Transverse colon (tissue), 4 donors: ENCODE measurements at regions not wholly inside any gene's neighbourhood (a gene's known extent, or its start where the extent isn't known, plus 50 kb on each side); places are given as distances from the start of the nearest gene placed in this dataset.

Source experiments
- DNase-seq: peaks from one replicate; pipeline ENCODE4 v3.0.0-alpha.2; 2019
- H3K27ac ChIP-seq, 4 donors: fragments of 200-600 bp; sonication (generic); 2 replicates each; pipeline ENCODE4 v1.5.1; 2016 to 2018; ENCODE audit warnings: inconsistent platforms in 4 of 4
- H3K27me3 ChIP-seq: fragments of 200-600 bp; sonication (generic); 2 replicates; pipeline ENCODE4 v1.5.1; 2017; ENCODE audit warnings: inconsistent platforms
- H3K36me3 ChIP-seq, 4 donors: fragments of 200-600 bp; sonication (generic); 2 replicates each; pipeline ENCODE4 v1.5.1; 2017 to 2019; ENCODE audit warnings: inconsistent platforms in 4 of 4
- H3K4me1 ChIP-seq, 4 donors: fragments of 200-600 bp; sonication (generic); 2 replicates each; pipeline ENCODE4 v1.5.1; 2017 to 2020; ENCODE audit warnings: inconsistent platforms in 4 of 4
- H3K4me3 ChIP-seq, 4 donors: fragments of 200-600 bp; sonication (generic); 1 replicate in 1 of 4; 2 replicates in 3 of 4; pipeline versions ENCODE4 v1.5.1 to v1.6.1; 2017 to 2019; ENCODE audit warnings: inconsistent platforms in 4 of 4
- H3K9me3 ChIP-seq, 2 donors: fragments of 200-600 bp; sonication (generic); 2 replicates each; pipeline ENCODE4 v1.5.1; 2017 to 2019; ENCODE audit warnings: inconsistent platforms in 2 of 2
- CTCF ChIP-seq, 5 experiments: fragments of 200-600 bp in 3 of 5; fragments of 450-650 bp in 2 of 5; sonication (generic) in 3 of 5; IDR thresholded peaks; 1 replicate in 2 of 5; 2 replicates in 3 of 5; pipeline ENCODE4 v1.5.1; 2016 to 2017; ENCODE audit warnings: antibody characterized with exemption in 5 of 5, inconsistent platforms in 3 of 5, mild to moderate bottlenecking in 2 of 5, moderate library complexity in 1 of 5
- EP300 ChIP-seq: sonication (generic); formaldehyde crosslinking; IDR thresholded peaks from one replicate; pipeline ENCODE4 v1.6.1; 2017; ENCODE audit warnings: antibody characterized with exemption, low read depth
- POLR2A ChIP-seq: fragments of 450-650 bp; IDR thresholded peaks from one replicate; pipeline ENCODE4 v1.6.1; 2016; ENCODE audit warnings: antibody characterized with exemption, mild to moderate bottlenecking, moderate library complexity
- POLR2AphosphoS5 ChIP-seq, 3 donors: sonication (generic); formaldehyde crosslinking; IDR thresholded peaks; one replicate each; pipeline ENCODE4 v1.6.1; 2016; ENCODE audit warnings: antibody characterized with exemption in 3 of 3
- WGBS, 2 donors: methylation state at CpG; one replicate each; pipeline ENCODE4 v1.1.5; 2018; ENCODE audit warnings: low coverage in 1 of 2; 5-methylcytosine and 5-hydroxymethylcytosine counted together
- in situ Hi-C, 4 donors: fragments of 200-750 bp; cut with MboI; loops; one replicate each; pipeline versions ENCODE4 v1.15.0 to v1.15.1; 2017; ENCODE audit warnings: low sequenced_read_pairs in 3 of 4, low pct_ligation_motif_present in 1 of 4, low pct_unique_long_range_greater_than_20kb in 1 of 4
- intact Hi-C: fragments of 100-400 bp; cut with DNase I; formaldehyde crosslinking; loops from one replicate; pipeline ENCODE4 v1.15.1; 2023; ENCODE audit warnings: low total_unique reads

GRCh38 chr21:16592381-16592780, 862.6 kb downstream of the USP25 start:
- Histone ChIP-seq H3K4me3 (no peak overlapping the region), H3K27me3 (no peaks in the 10 kb centered on the region), H3K36me3 (no peaks in the 10 kb centered on the region), H3K9me3 (no peaks in the 10 kb centered on the region), H3K4me1 (peaks cover 0 to 10% (median 4%) of the 10 kb centered on the region in 4 donors), H3K27ac (no peak overlapping the region)
- intact Hi-C loops (no loop called here), in situ Hi-C loops (no loop called here)
- TF ChIP-seq CTCF (IDR thresholded peaks at IDR 0.05) (no peak), POLR2AphosphoS5 (IDR thresholded peaks at IDR 0.05) (no peak), POLR2A (no peak), EP300 (no peak)
- no peak for DNase-seq
- 87 to 89% methylated on average over 5 of the region's 5 CpGs for WGBS, 2 donors

GRCh38 chr21:16594191-16594590, 864.4 kb downstream of the USP25 start:
- intact Hi-C loops: no loop called here
- Histone ChIP-seq H3K27me3 (no peaks in the 10 kb centered on the region), H3K36me3 (no peaks in the 10 kb centered on the region), H3K27ac (no peak overlapping the region), H3K4me1 (no peaks in the 10 kb centered on the region), H3K9me3 (no peaks in the 10 kb centered on the region), H3K4me3 (no peak overlapping the region)
- DNase-seq: no peak
- in situ Hi-C loops: no loop called here
- whole genome bisulfite sequencing, 2 donors: 81 to 88% methylated on average over 1 of the region's 1 CpG
- TF ChIP-seq CTCF (IDR thresholded peaks at IDR 0.05) (no peak), POLR2AphosphoS5 (IDR thresholded peaks at IDR 0.05) (no peak)

- DNase-seq: no peak
- no peak overlapping the region for H3K27ac ChIP-seq
- in situ Hi-C loops: no loop called here
- H3K9me3 ChIP-seq: no peaks in the 10 kb centered on the region
- 88 to 93% methylated on average over 4 of the region's 4 CpGs for WGBS, 2 donors
- H3K4me3 ChIP-seq: no peak overlapping the region
- TF ChIP-seq EP300 (no peak), POLR2A (no peak)
- H3K27me3 ChIP-seq: no peaks in the 10 kb centered on the region
- no peaks in the 10 kb centered on the region for H3K36me3 ChIP-seq
- no peaks in the 10 kb centered on the region for H3K4me1 ChIP-seq
- intact Hi-C loops: no loop called here
These were observed 866.6 kb downstream of the USP25 start for GRCh38 chr21:16596369-16596768.

GRCh38 chr21:16597753-16598152, 868.0 kb downstream of the USP25 start:
- no peak for DNase-seq
- TF ChIP-seq POLR2A (no peak), POLR2AphosphoS5 (IDR thresholded peaks at IDR 0.05) (no peak), EP300 (no peak), CTCF (IDR thresholded peaks at IDR 0.05) (no peak)
- in situ Hi-C loops (no loop called here), intact Hi-C loops (no loop called here)
- Histone ChIP-seq H3K27ac (no peak overlapping the region), H3K4me3 (no peak overlapping the region), H3K4me1 (no peaks in the 10 kb centered on the region), H3K36me3 (no peaks in the 10 kb centered on the region), H3K27me3 (no peaks in the 10 kb centered on the region), H3K9me3 (no peaks in the 10 kb centered on the region)
- WGBS, 2 donors: 75 to 77% methylated on average over 7 of the region's 7 CpGs

- DNase-seq: no peak
- no peaks in the 10 kb centered on the region for H3K9me3 ChIP-seq
- H3K36me3 ChIP-seq: no peaks in the 10 kb centered on the region
- H3K4me3 ChIP-seq: no peak overlapping the region
- intact Hi-C loops (no loop called here), in situ Hi-C loops (no loop called here)
- no peaks in the 10 kb centered on the region for H3K27me3 ChIP-seq
- TF ChIP-seq POLR2A: no peak
- 51 to 60% methylated on average over 4 to 5 of the region's 5 CpGs for WGBS, 2 donors
- H3K4me1 ChIP-seq: no peaks in the 10 kb centered on the region
- H3K27ac ChIP-seq: no peak overlapping the region
These were observed 875.8 kb downstream of the USP25 start for GRCh38 chr21:16605597-16605996.
